GM23338 (cell line): ENCODE measurements at regions not wholly inside any gene's neighbourhood (a gene's known extent, or its start where the extent isn't known, plus 50 kb on each side); places are given as distances from the start of the nearest gene placed in this dataset.

Experiments
- ATAC-seq: fragments of 200-7000 bp; cut with Tn5 transposase; 3 replicates; pipeline ENCODE4 v1.9.1; 2020
- DNase-seq: peaks from one replicate; pipeline ENCODE4 v3.0.0-alpha.2; 2015; ENCODE audit warnings: low spot score
- H2AFZ ChIP-seq: fragments of 200-600 bp; sonication (generic); 2 replicates; pipeline ENCODE4 v1.8.0; 2016; ENCODE audit warnings: antibody characterized with exemption, mild to moderate bottlenecking, moderate library complexity
- H3F3A ChIP-seq: fragments of 200-600 bp; sonication (generic); replicated peaks from 2 replicates; pipeline ENCODE4 v1.8.0; 2017; ENCODE audit warnings: antibody characterized with exemption, mixed run types, low read depth
- H3K27ac ChIP-seq: fragments of 200-600 bp; sonication (generic); 2 replicates; pipeline ENCODE4 v1.6.1; 2016; ENCODE audit warnings: low read depth
- H3K27me3 ChIP-seq: fragments of 200-600 bp; sonication (generic); 2 replicates; pipeline ENCODE4 v1.8.0; 2016; ENCODE audit warnings: mild to moderate bottlenecking, mixed run types, moderate library complexity; ENCODE audit not compliant: insufficient read depth
- H3K36me3 ChIP-seq: fragments of 200-600 bp; sonication (generic); 2 replicates; pipeline ENCODE4 v1.8.0; 2016; ENCODE audit warnings: mild to moderate bottlenecking; ENCODE audit not compliant: insufficient read depth
- H3K4me1 ChIP-seq: fragments of 200-600 bp; sonication (generic); 2 replicates; pipeline ENCODE4 v1.8.0; 2016; ENCODE audit warnings: mild to moderate bottlenecking, moderate library complexity; ENCODE audit not compliant: insufficient read depth
- H3K4me2 ChIP-seq: fragments of 200-600 bp; sonication (generic); 2 replicates; pipeline ENCODE4 v1.7.1; 2017; ENCODE audit warnings: mixed run types
- H3K4me3 ChIP-seq: fragments of 200-600 bp; sonication (generic); 2 replicates; pipeline ENCODE4 v1.6.1; 2016; ENCODE audit warnings: mixed run types
- H3K79me2 ChIP-seq: fragments of 200-600 bp; sonication (generic); replicated peaks from 2 replicates; pipeline ENCODE4 v1.8.0; 2017; ENCODE audit warnings: mild to moderate bottlenecking; ENCODE audit not compliant: insufficient read depth
- H3K9me2 ChIP-seq: fragments of 200-600 bp; sonication (generic); 2 replicates; pipeline ENCODE4 v1.8.0; 2017; ENCODE audit not compliant: insufficient read depth
- H4K20me1 ChIP-seq: fragments of 200-600 bp; sonication (generic); replicated peaks from 2 replicates; pipeline ENCODE4 v1.8.0; 2017; ENCODE audit warnings: mild to moderate bottlenecking; ENCODE audit not compliant: insufficient read depth
- H3K27ac Mint-ChIP-seq: 2 replicates; pipeline ENCODE4 v1.8.0; 2020; ENCODE audit warnings: inconsistent platforms, mild to moderate bottlenecking, moderate library complexity, mixed read lengths
- H3K27me3 Mint-ChIP-seq: 3 replicates; pipeline ENCODE4 v1.8.0; 2022; ENCODE audit warnings: low read depth, mild to moderate bottlenecking, moderate library complexity, mixed read lengths, inconsistent platforms; ENCODE audit not compliant: insufficient read depth, poor library complexity
- H3K36me3 Mint-ChIP-seq: 3 replicates; pipeline ENCODE4 v1.8.0; 2021; ENCODE audit warnings: low read depth, mild to moderate bottlenecking, inconsistent platforms, moderate library complexity, mixed read lengths
- H3K4me1 Mint-ChIP-seq: 3 replicates; pipeline ENCODE4 v1.8.0; 2020; ENCODE audit warnings: mild to moderate bottlenecking, inconsistent platforms, mixed read lengths
- H3K4me3 Mint-ChIP-seq: 3 replicates; pipeline ENCODE4 v1.8.0; 2021; ENCODE audit warnings: moderate library complexity, mild to moderate bottlenecking, inconsistent platforms, mixed read lengths
- H3K9me3 Mint-ChIP-seq: 3 replicates; pipeline ENCODE4 v1.8.0; 2020; ENCODE audit warnings: moderate library complexity, mild to moderate bottlenecking, inconsistent platforms, mixed read lengths
- CTCF ChIP-seq, 2 experiments: fragments of 200-600 bp in 1 of 2; sonication (generic) in 1 of 2; conservative IDR thresholded peaks; 2 replicates each; pipeline versions ENCODE4 v1.5.1 to v1.6.1; 2016 to 2017; ENCODE audit warnings: antibody characterized with exemption in 2 of 2, low read depth in 2 of 2, mild to moderate bottlenecking in 2 of 2, moderate library complexity in 1 of 2
- EZH2phosphoT487 ChIP-seq: fragments of 200-600 bp; sonication (generic); IDR thresholded peaks from one replicate; pipeline ENCODE4 v1.8.1; 2018; ENCODE audit warnings: antibody characterized with exemption; ENCODE audit not compliant: unreplicated experiment
- REST ChIP-seq: IDR thresholded peaks from one replicate; pipeline ENCODE4 v1.6.1; 2018; ENCODE audit warnings: antibody characterized with exemption; ENCODE audit not compliant: unreplicated experiment
- ZNF114 ChIP-seq: fragments of 250-450 bp; sonication (Bioruptor Pico); IDR thresholded peaks from 2 replicates; pipeline ENCODE4 v1.5.0; 2020; ENCODE audit warnings: mild to moderate bottlenecking, moderate library complexity
- ZNF462 ChIP-seq: fragments of 250-450 bp; sonication (Bioruptor Pico); IDR thresholded peaks from 2 replicates; pipeline ENCODE4 v1.5.0; 2020; ENCODE audit warnings: mild to moderate bottlenecking, moderate library complexity

- no peak overlapping the region for H2AFZ ChIP-seq
- H4K20me1 ChIP-seq = peaks cover 7% of the 10 kb centered on the region; the same call in 1 of the 2 replicates
- no peaks in the 10 kb centered on the region for H3K27me3 ChIP-seq
- no peaks in the 10 kb centered on the region for H3K9me2 ChIP-seq
- H3K9me3 Mint-ChIP-seq = peaks cover 8% of the 10 kb centered on the region
- peaks cover 8% of the 10 kb centered on the region for H3K27me3 Mint-ChIP-seq
- no peak overlapping the region for H3K4me3 Mint-ChIP-seq
- DNase-seq (no peak), ATAC-seq (no peak)
- H3K4me1 ChIP-seq = peaks cover 9% of the 10 kb centered on the region; the same call in 1 of the 2 replicates
- H3K27ac Mint-ChIP-seq = no peak overlapping the region
- no peak overlapping the region; the same call in 1 of the 2 replicates for H3K27ac ChIP-seq
- H3F3A ChIP-seq = no peaks in the 10 kb centered on the region
- peaks cover 12% of the 10 kb centered on the region for H3K79me2 ChIP-seq
- no peak overlapping the region for H3K4me2 ChIP-seq
- H3K4me3 ChIP-seq = no peak overlapping the region
- H3K36me3 ChIP-seq = no peaks in the 10 kb centered on the region
- TF ChIP-seq EZH2phosphoT487 (no peak), CTCF (conservative IDR thresholded peaks at IDR 0.05; ENCODE audit: low read depth in 2 of 2) (0 out of 4 replicates have a peak, but pooled peaks of 1 of the 2 experiments have one; percentile 21)
- peaks cover 18% of the 10 kb centered on the region for H3K36me3 Mint-ChIP-seq
- H3K4me1 Mint-ChIP-seq = peaks cover 16% of the 10 kb centered on the region
These were observed 132.4 kb upstream of the TIAM1 start for GRCh38 chr21:31476263-31477022.

GRCh38 chr21:31475223-31475622 lies 131.2 kb upstream of the TIAM1 start:
- H4K20me1 ChIP-seq = peaks cover 7% of the 10 kb centered on the region; the same call in 1 of the 2 replicates
- no peak overlapping the region for H3K4me3 ChIP-seq
- DNase-seq (no peak), ATAC-seq (no peak)
- H3K4me3 Mint-ChIP-seq = no peak overlapping the region
- H3K4me2 ChIP-seq = no peak overlapping the region
- H3K9me2 ChIP-seq = no peaks in the 10 kb centered on the region
- H3K79me2 ChIP-seq = peaks cover 12% of the 10 kb centered on the region
- peaks cover 26% of the 10 kb centered on the region for H3K4me1 Mint-ChIP-seq
- H3K9me3 Mint-ChIP-seq = peaks cover 3% of the 10 kb centered on the region; the same call in 1 of the 3 replicates
- H3K36me3 ChIP-seq = no peaks in the 10 kb centered on the region
- peaks cover 14% of the 10 kb centered on the region; the same call in 1 of the 2 replicates for H3K4me1 ChIP-seq
- no peak overlapping the region for H2AFZ ChIP-seq
- peaks cover 10% of the 10 kb centered on the region for H3K36me3 Mint-ChIP-seq
- H3K27me3 Mint-ChIP-seq = peaks cover 10% of the 10 kb centered on the region
- H3K27ac ChIP-seq = no peak overlapping the region
- no peaks in the 10 kb centered on the region for H3F3A ChIP-seq
- H3K27ac Mint-ChIP-seq = peak overlapping the region; percentile 19; the same call in 1 of the 2 replicates
- no peaks in the 10 kb centered on the region for H3K27me3 ChIP-seq
- TF ChIP-seq CTCF (conservative IDR thresholded peaks at IDR 0.05; ENCODE audit: low read depth in 2 of 2) (no peak), ZNF462 (CRISPR knock-in tag) (no peak), REST (no peak), ZNF114 (CRISPR knock-in tag) (no peak)
